ENCODE measurements at regions not wholly inside any gene's neighbourhood (a gene's known extent, or its start where the extent isn't known, plus 50 kb on each side); places are given as distances from the start of the nearest gene placed in this dataset.

GRCh38 chr12:131330106-131330815 lies 376.6 kb downstream of the ADGRD1 start:
- WGBS, 2 donors: 91 to 92% methylated on average over 9 of the region's 9 CpGs
- Histone ChIP-seq H3K27ac (no peak overlapping the region), H3K4me3 (replicated peaks in 1 of 3) (no peak overlapping the region), H3K4me1 (no peaks in the 10 kb centered on the region), H3K9me3 (no peaks in the 10 kb centered on the region), H3K27me3 (no peaks in the 10 kb centered on the region), H3K36me3 (no peaks in the 10 kb centered on the region)
- no peak for TF ChIP-seq CTCF (IDR thresholded peaks at IDR 0.05)
- TF ChIP-seq POLR2A (IDR thresholded peaks at IDR 0.05): no peak
- DNase-seq: no peak
- intact Hi-C loops (cut with DNase I): no loop called here

GRCh38 chr12:131331148-131331750 lies 377.5 kb downstream of the ADGRD1 start:
- TF ChIP-seq POLR2A (IDR thresholded peaks at IDR 0.05) (no peak), CTCF (IDR thresholded peaks at IDR 0.05) (no peak)
- no peaks in the 10 kb centered on the region for H3K27me3 ChIP-seq
- DNase-seq: no peak
- intact Hi-C loops (cut with DNase I): no loop called here
- WGBS, 2 donors: 74 to 77% methylated on average over 2 of the region's 2 CpGs
- H3K27ac ChIP-seq: no peak overlapping the region
- no peak overlapping the region for H3K4me3 ChIP-seq (replicated peaks in 1 of 3)
- H3K36me3 ChIP-seq: no peaks in the 10 kb centered on the region
- H3K4me1 ChIP-seq: no peaks in the 10 kb centered on the region
- H3K9me3 ChIP-seq: no peaks in the 10 kb centered on the region

- WGBS, 2 donors: 77 to 85% methylated on average over 12 of the region's 12 CpGs
Observed at GRCh38 chr12:131332224-131332623, 378.5 kb downstream of the ADGRD1 start.

GRCh38 chr12:131333136-131333535 lies 377.8 kb upstream of the SFSWAP start:
- 79 to 83% methylated on average over 12 of the region's 12 CpGs for WGBS, 2 donors
- no peaks in the 10 kb centered on the region for H3K36me3 ChIP-seq
- H3K4me3 ChIP-seq (replicated peaks in 1 of 3): no peak overlapping the region
- no peak overlapping the region for H3K27ac ChIP-seq
- H3K4me1 ChIP-seq: no peaks in the 10 kb centered on the region
- DNase-seq: no peak
- no peak for TF ChIP-seq POLR2A (IDR thresholded peaks at IDR 0.05)
- TF ChIP-seq CTCF (IDR thresholded peaks at IDR 0.05): no peak
- intact Hi-C loops (cut with DNase I): no loop called here
- H3K9me3 ChIP-seq: no peaks in the 10 kb centered on the region
- no peaks in the 10 kb centered on the region for H3K27me3 ChIP-seq

More at GRCh38 chr12:131332224-131332623, 378.5 kb downstream of the ADGRD1 start:
- H3K27me3 ChIP-seq: no peaks in the 10 kb centered on the region
- no peak overlapping the region for H3K4me3 ChIP-seq (replicated peaks in 1 of 3)
- no peak for DNase-seq
- no peaks in the 10 kb centered on the region for H3K4me1 ChIP-seq
- TF ChIP-seq POLR2A (IDR thresholded peaks at IDR 0.05) (no peak), CTCF (IDR thresholded peaks at IDR 0.05) (no peak)
- H3K27ac ChIP-seq: no peak overlapping the region
- no peaks in the 10 kb centered on the region for H3K36me3 ChIP-seq
- no peaks in the 10 kb centered on the region for H3K9me3 ChIP-seq
- intact Hi-C loops (cut with DNase I): no loop called here
